HEK293T (cell line): ENCODE measurements at regions not wholly inside any gene's neighbourhood (a gene's known extent, or its start where the extent isn't known, plus 50 kb on each side); places are given as distances from the start of the nearest gene placed in this dataset.
A peak's percentile ranks its signal among the peaks of the same experiment; 100 is the strongest.

Experiments used
- CTCF ChIA-PET: fragments of 350-600 bp; formaldehyde crosslinking; extraction: SDS; loops from one replicate; lab custom pipeline; 2021; ENCODE audit warnings: antibody characterized with exemption, inconsistent platforms; lab: Yijun Ruan, JAX
- POLR2A ChIA-PET: fragments of 350-600 bp; formaldehyde crosslinking; extraction: SDS; loops from one replicate; lab custom pipeline; 2020; ENCODE audit warnings: antibody characterized with exemption, inconsistent platforms; lab: Yijun Ruan, JAX
- DNase-seq: peaks from one replicate; pipeline ENCODE4 v3.0.0; 2012; ENCODE audit warnings: mixed read lengths; ENCODE audit errors: extremely low spot score
- ARNT ChIP-seq: fragments of 450-650 bp; IDR thresholded peaks from 2 replicates; pipeline ENCODE4 v1.6.1; 2017; ENCODE audit warnings: mild to moderate bottlenecking
- BHLHE40 ChIP-seq: fragments of 450-650 bp; IDR thresholded peaks from 2 replicates; pipeline ENCODE4 v1.6.1; 2016; ENCODE audit warnings: mild to moderate bottlenecking, moderate library complexity, borderline replicate concordance
- CTBP1 ChIP-seq: fragments of 450-650 bp; IDR thresholded peaks from 2 replicates; pipeline ENCODE4 v1.6.1; 2016; ENCODE audit warnings: borderline replicate concordance
- ELF4 ChIP-seq: fragments of 450-650 bp; IDR thresholded peaks from 2 replicates; pipeline ENCODE4 v1.6.1; 2017; ENCODE audit warnings: antibody characterized with exemption
- FOXA1 ChIP-seq: fragments of 450-650 bp; IDR thresholded peaks from 2 replicates; pipeline ENCODE4 v1.6.1; 2016; ENCODE audit warnings: mild to moderate bottlenecking
- FOXK2 ChIP-seq: fragments of 450-650 bp; IDR thresholded peaks from 2 replicates; pipeline ENCODE4 v1.6.1; 2016; ENCODE audit warnings: mild to moderate bottlenecking
- FOXM1 ChIP-seq: fragments of 450-650 bp; IDR thresholded peaks from 2 replicates; pipeline ENCODE4 v1.6.1; 2017; ENCODE audit warnings: mild to moderate bottlenecking, borderline replicate concordance
- HDGF ChIP-seq: fragments of 450-650 bp; IDR thresholded peaks from 2 replicates; pipeline ENCODE4 v1.6.1; 2017; ENCODE audit warnings: antibody characterized with exemption, borderline replicate concordance
- L3MBTL2 ChIP-seq: fragments of 450-650 bp; conservative IDR thresholded peaks from 2 replicates; pipeline ENCODE4 v1.6.1; 2016; ENCODE audit warnings: mild to moderate bottlenecking
- LEF1 ChIP-seq: fragments of 450-650 bp; IDR thresholded peaks from 2 replicates; pipeline ENCODE4 v1.6.1; 2017; ENCODE audit warnings: mild to moderate bottlenecking, borderline replicate concordance
- NFRKB ChIP-seq: fragments of 450-650 bp; IDR thresholded peaks from 2 replicates; pipeline ENCODE4 v1.6.1; 2016; ENCODE audit warnings: mild to moderate bottlenecking, moderate library complexity
- SP1 ChIP-seq: fragments of 450-650 bp; IDR thresholded peaks from 2 replicates; pipeline ENCODE4 v1.6.1; 2017
- SUZ12 ChIP-seq: fragments of 450-650 bp; IDR thresholded peaks from 2 replicates; pipeline ENCODE4 v1.6.1; 2016; ENCODE audit warnings: mild to moderate bottlenecking
- TARDBP ChIP-seq: fragments of 450-650 bp; IDR thresholded peaks from 2 replicates; pipeline ENCODE4 v1.6.1; 2016
- ZNF384 ChIP-seq: fragments of 450-650 bp; IDR thresholded peaks from 2 replicates; pipeline ENCODE4 v1.6.1; 2016
- TF ChIP-seq, protein P1 (sequence below): fragments of 450-650 bp; IDR thresholded peaks from 2 replicates; pipeline ENCODE4 v1.6.1; 2016

DNA sequence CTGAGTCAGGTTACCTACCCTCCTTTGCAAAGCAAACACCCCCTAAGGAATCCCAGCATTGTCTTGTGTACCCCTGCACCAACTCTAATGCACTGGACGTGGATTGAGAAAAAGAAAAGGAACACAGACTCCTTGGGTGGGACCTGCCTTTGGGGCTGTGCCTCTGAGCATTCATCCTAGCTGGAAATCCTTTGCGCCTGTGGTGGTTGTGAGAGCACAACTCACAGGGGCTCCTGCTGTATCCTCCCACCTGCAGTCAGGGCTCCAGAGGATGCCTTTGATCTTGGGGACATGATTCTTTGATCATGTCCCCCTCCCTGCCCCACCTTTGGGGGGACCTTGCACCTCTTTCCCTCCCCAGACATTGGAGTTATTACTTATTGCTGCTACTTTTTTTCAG lies 338.5 kb downstream of the GADD45G start:
- no peak for DNase-seq
- POLR2A ChIA-PET, result no interaction called here
- TF ChIP-seq ARNT (no peak), SUZ12 (no peak), FOXK2 (no peak)
- CTCF ChIA-PET, result no interaction called here

DNA sequence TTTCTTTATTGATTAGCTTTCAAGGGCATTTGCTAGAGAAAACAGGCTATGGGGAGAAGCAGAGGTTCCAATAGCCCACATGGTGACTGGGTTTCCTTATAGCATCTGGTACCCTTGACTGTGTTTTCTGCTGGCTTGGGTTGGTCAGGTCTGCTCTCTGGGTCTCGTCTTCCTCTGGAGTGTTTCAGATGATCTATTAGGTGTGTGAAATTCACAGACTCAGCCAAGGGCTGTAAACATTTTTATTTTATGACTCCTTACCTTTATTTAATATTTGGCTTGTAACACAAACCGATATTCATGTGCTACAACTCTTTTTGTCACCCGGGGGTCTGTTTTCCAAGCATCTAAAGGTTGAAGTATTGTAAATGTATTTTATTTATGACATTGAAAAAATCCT lies 338.9 kb downstream of the GADD45G start:
- POLR2A ChIA-PET, result no interaction called here
- no peak for DNase-seq
- TF ChIP-seq TARDBP (no peak), FOXA1 (no peak), FOXK2 (no peak), SP1 (no peak), ZNF384 (no peak), ELF4 (no peak), HDGF (no peak), CTBP1 (no peak), LEF1 (no peak), FOXM1 (no peak), L3MBTL2 (no peak), BHLHE40 (no peak), NFRKB (no peak)
- TF ChIP-seq, protein P1, sequence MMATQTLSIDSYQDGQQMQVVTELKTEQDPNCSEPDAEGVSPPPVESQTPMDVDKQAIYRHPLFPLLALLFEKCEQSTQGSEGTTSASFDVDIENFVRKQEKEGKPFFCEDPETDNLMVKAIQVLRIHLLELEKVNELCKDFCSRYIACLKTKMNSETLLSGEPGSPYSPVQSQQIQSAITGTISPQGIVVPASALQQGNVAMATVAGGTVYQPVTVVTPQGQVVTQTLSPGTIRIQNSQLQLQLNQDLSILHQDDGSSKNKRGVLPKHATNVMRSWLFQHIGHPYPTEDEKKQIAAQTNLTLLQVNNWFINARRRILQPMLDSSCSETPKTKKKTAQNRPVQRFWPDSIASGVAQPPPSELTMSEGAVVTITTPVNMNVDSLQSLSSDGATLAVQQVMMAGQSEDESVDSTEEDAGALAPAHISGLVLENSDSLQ, result no peak
- CTCF ChIA-PET, result no interaction called here

DNA sequence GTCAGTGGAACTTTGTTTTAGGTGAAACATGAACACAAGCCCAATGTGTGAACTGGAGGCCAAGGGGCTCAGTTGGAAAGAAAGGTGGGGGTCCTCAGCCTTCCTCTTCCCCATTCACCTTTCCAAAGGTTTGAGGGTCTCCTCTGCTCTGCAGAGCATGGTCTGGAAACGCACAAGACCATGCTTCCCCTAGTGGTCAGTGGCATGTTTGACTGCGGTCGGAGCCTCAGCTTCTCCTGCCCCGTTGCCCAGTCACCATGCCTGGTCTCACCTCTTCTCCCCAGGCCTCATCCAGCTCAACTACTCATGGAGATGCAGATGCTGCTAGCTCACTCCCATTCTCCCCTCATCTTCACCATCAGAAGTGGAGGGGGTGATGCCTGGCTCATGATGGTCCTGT lies 340.3 kb downstream of the GADD45G start:
- ChIA-PET CTCF (no interaction called here), POLR2A (no interaction called here)
- TF ChIP-seq LEF1 (no peak), NFRKB (no peak), FOXA1 (no peak), L3MBTL2 (no peak), ARNT (no peak), ZNF384 (no peak), TARDBP (no peak), BHLHE40 (no peak), FOXK2 (no peak), ELF4 (no peak), SP1 (no peak), CTBP1 (no peak), FOXM1 (no peak), SUZ12 (no peak)
- TF ChIP-seq, protein P1, result no peak
- peak; percentile 43 for DNase-seq

DNA sequence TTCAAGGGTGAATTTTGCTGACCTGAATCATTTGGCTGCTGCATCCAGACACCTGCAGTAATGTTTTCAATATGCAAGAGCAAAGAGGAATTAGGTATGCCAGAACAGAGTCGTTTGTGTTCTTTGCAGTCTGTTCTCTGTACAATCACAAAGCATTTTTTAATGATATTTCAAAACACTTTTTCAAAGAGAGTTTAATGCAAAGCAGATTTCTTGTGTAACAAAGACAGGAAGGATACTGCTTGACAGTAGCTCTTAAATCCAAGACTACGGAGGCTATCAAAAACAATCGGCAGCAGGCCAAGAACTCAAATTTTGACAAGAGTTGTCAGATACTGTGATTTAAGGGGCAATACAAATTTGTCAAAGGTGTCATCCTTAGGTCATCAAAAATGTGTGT lies 341.9 kb downstream of the GADD45G start:
- DNase-seq, result no peak
- ChIA-PET CTCF (interaction anchor here (0.7 kb wide), 1 partner anchor 349 kb away, joined by 3 read pairs; no protein-coding TSS in a partner anchor), POLR2A (no interaction called here)
- TF ChIP-seq L3MBTL2 (no peak), NFRKB (no peak), ARNT (no peak), BHLHE40 (no peak), SUZ12 (no peak), ELF4 (no peak), FOXK2 (no peak), LEF1 (no peak), ZNF384 (no peak), HDGF (no peak), FOXM1 (no peak), TARDBP (no peak), CTBP1 (no peak), SP1 (no peak), FOXA1 (no peak)
- TF ChIP-seq, protein P1, result no peak

DNA sequence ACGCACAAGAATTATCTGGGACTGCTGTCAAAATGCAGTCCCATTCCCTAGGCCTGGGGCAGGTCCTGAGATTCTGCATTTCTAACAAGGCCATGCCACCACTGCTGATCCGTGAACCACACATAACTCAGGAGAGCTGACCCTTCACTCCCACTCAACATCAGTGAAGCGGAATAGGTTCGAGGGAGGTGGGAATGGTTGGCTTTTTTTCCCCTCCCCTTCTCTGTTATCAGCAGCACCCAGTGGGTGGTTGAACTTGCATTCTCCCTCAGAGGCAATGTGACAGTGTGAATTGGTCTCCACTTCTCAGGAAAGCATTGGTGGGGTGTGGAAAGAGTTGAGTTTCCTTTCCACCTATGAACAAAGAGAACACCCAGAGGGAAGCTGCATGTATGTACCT lies 344.3 kb downstream of the GADD45G start:
- no peak for DNase-seq
- TF ChIP-seq HDGF (no peak), ARNT (no peak), SUZ12 (no peak), BHLHE40 (no peak), FOXM1 (no peak), L3MBTL2 (no peak), CTBP1 (no peak), ZNF384 (no peak), FOXA1 (no peak), TARDBP (no peak), FOXK2 (no peak), LEF1 (no peak), SP1 (no peak), NFRKB (no peak)
- TF ChIP-seq, protein P1, result no peak
- ChIA-PET CTCF (no interaction called here), POLR2A (no interaction called here)

DNA sequence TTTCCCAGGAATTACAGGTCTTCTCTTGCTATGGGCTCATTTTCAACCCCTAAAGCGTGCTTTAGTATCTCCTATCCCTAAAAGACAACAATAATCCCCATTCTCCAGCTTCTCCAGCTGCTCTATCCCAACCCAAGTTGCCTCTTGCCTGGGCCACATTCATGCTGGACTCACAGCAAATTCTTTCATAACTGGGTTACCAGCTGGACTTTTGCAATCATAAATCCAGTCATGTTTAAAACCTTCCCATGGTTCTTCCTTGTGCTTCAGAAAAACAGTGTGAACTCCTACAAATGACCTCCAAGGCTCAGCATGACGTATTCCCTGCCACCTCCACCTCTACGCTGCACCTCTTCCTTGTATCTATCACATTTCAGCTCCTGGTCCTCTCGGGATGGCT lies 346.9 kb downstream of the GADD45G start:
- no peak for TF ChIP-seq LEF1
- no peak for DNase-seq
- ChIA-PET CTCF (no interaction called here), POLR2A (no interaction called here)
